DND-41 (cell line): ENCODE measurements at regions not wholly inside any gene's neighbourhood (a gene's known extent, or its start where the extent isn't known, plus 50 kb on each side); places are given as distances from the start of the nearest gene placed in this dataset.

ENCODE experiments used
- CTCF ChIP-seq: IDR thresholded peaks from 2 replicates; pipeline ENCODE4 v1.5.1; 2012; ENCODE audit warnings: borderline replicate concordance, low read length, moderate library complexity, mild to moderate bottlenecking; ENCODE audit not compliant: poor library complexity, severe bottlenecking; ENCODE audit errors: extremely low read depth
- EZH2 ChIP-seq: IDR thresholded peaks from 3 replicates; pipeline ENCODE4 v1.6.1; 2012; ENCODE audit warnings: borderline replicate concordance, low read depth, mild to moderate bottlenecking, moderate library complexity, low read length, inconsistent platforms; ENCODE audit not compliant: severe bottlenecking

- TF ChIP-seq CTCF (no peak), EZH2 (no peak)
These were observed 425.8 kb upstream of the CELF2 start for GRCh38 chr10:10591715-10592341.
